ENCODE measurements at regions not wholly inside any gene's neighbourhood (a gene's known extent, or its start where the extent isn't known, plus 50 kb on each side); places are given as distances from the start of the nearest gene placed in this dataset.
A peak's percentile ranks its signal among the peaks of the same experiment; 100 is the strongest.

DNA sequence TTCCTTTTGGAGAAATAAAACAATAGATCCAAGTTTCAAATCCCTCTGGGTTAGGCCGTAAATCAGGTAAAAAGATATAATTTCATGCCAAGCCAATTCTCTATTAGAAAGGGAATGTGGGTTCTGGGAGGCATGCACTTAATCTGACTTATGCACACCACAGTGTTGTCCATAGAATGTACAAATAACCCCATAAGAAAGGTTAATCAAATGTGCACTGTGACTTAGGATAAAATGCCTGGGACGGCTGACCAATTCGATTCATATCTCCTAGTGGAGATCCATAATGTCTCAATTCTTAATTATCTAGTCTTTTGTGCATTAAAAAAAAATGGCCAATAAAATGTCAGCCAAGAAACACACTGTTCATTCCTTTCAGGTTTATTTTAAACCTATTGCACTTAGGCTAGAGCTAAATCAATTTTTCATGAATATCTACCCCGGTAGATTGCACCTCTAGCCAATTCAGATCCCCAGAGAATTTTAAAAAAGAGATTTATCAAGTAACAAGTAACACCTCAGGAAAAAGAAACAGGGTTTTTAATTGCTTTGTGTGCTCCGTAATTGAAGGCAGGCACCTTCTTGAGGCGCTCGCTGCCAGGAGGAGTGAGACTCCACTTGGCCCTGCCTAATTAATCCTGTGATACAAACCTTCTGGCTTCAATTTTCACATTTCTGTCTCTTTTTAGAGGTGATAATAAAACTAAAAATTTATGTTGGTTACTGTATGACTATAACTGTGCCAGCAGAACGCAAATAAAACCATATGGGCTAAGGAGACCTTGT, 265.1 kb downstream of the ETV1 start:
- H3K27me3 ChIP-seq (ENCODE audit: insufficient read depth, low read depth) = no peaks in the 10 kb centered on the region
- no peak overlapping the region for H3K27ac ChIP-seq
- H3K4me3 ChIP-seq (IDR thresholded peaks at IDR 0.05; ENCODE audit: insufficient read depth, low read depth, low read length) = no peak overlapping the region
- H4K20me1 ChIP-seq (ENCODE audit: insufficient read depth) = no peaks in the 10 kb centered on the region
- no peaks in the 10 kb centered on the region for H3K36me3 ChIP-seq (ENCODE audit: insufficient read depth)
- H3K79me2 ChIP-seq (ENCODE audit: insufficient read depth, low read depth) = no peaks in the 10 kb centered on the region
- H3K4me1 ChIP-seq (ENCODE audit: low read depth, poor library complexity, severe bottlenecking) = peaks cover 3% of the 10 kb centered on the region
- no peak overlapping the region for H2AFZ ChIP-seq (ENCODE audit: low read depth)
- TF ChIP-seq, protein P1, sequence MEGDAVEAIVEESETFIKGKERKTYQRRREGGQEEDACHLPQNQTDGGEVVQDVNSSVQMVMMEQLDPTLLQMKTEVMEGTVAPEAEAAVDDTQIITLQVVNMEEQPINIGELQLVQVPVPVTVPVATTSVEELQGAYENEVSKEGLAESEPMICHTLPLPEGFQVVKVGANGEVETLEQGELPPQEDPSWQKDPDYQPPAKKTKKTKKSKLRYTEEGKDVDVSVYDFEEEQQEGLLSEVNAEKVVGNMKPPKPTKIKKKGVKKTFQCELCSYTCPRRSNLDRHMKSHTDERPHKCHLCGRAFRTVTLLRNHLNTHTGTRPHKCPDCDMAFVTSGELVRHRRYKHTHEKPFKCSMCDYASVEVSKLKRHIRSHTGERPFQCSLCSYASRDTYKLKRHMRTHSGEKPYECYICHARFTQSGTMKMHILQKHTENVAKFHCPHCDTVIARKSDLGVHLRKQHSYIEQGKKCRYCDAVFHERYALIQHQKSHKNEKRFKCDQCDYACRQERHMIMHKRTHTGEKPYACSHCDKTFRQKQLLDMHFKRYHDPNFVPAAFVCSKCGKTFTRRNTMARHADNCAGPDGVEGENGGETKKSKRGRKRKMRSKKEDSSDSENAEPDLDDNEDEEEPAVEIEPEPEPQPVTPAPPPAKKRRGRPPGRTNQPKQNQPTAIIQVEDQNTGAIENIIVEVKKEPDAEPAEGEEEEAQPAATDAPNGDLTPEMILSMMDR (conservative IDR thresholded peaks at IDR 0.05; ENCODE audit: low read depth, low read length) = no peak
- H3K4me2 ChIP-seq = no peak overlapping the region
- no peak overlapping the region for H3K9ac ChIP-seq

DNA sequence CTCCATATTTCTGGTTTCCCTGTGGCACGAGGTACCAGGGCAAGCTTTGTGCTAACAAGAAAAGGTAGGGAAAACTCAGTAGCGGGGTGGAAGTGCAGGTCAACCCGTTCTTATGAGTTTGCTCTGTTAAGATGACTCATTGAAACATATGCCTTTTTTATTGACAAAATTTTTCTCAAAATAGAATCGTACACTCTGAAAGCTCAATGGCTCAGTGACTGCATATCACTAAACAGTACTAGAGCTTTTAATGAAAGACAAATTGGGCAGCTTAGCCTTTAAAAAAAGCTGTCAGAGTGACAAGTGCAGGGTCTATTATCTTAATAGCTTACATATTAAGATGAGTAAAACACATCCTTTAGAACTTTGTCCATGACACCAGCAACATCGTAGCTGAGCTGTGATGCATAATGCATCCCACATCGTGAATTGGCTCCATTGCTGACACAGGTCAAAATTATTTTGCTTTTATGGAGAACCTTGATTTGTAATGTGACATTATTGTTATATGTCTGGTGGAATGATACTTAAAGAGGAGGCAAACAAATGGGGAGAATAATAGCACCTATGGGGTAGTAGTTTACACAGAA, 264.4 kb downstream of the ETV1 start:
- no peak overlapping the region for H3K9ac ChIP-seq

DNA sequence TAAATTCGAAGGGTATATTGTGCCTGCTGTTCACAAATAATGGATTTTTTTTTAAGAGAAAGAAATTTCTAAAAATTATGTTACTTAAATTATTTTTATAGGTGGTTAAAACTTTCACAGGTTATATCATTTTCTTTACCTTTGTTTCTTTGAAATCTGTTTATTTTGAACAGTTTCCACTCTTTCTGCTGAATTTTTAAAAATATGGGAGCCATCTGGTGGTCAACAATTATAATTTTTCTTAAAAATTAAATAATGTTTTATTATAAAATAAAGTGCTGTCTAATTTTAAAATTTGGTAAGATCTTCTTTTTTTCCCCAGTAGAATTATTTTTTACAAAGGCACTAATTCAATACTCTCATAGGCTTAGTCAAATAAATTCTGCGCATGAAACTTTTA, 263.9 kb downstream of the ETV1 start:
- Histone ChIP-seq H2AFZ (ENCODE audit: low read depth) (no peak overlapping the region), H4K20me1 (ENCODE audit: insufficient read depth) (no peaks in the 10 kb centered on the region), H3K79me2 (ENCODE audit: insufficient read depth, low read depth) (no peaks in the 10 kb centered on the region), H3K27me3 (ENCODE audit: insufficient read depth, low read depth) (no peaks in the 10 kb centered on the region), H3K27ac (no peak overlapping the region), H3K36me3 (ENCODE audit: insufficient read depth) (no peaks in the 10 kb centered on the region), H3K4me2 (no peak overlapping the region), H3K4me1 (ENCODE audit: low read depth, poor library complexity, severe bottlenecking) (peaks cover 3% of the 10 kb centered on the region), H3K9ac (no peak overlapping the region; the same call in 1 of the 2 replicates), H3K4me3 (IDR thresholded peaks at IDR 0.05; ENCODE audit: insufficient read depth, low read depth, low read length) (no peak overlapping the region)
- TF ChIP-seq, protein P1 (conservative IDR thresholded peaks at IDR 0.05; ENCODE audit: low read depth, low read length) = peak; percentile 52; the same call in 1 of the 2 replicates

More for the DNA sequence above, 264.4 kb downstream of the ETV1 start:
- Histone ChIP-seq H3K79me2 (ENCODE audit: insufficient read depth, low read depth) (no peaks in the 10 kb centered on the region), H3K4me1 (ENCODE audit: low read depth, poor library complexity, severe bottlenecking) (peaks cover 3% of the 10 kb centered on the region), H3K4me3 (IDR thresholded peaks at IDR 0.05; ENCODE audit: insufficient read depth, low read depth, low read length) (no peak overlapping the region), H3K27ac (no peak overlapping the region), H2AFZ (ENCODE audit: low read depth) (no peak overlapping the region), H3K36me3 (ENCODE audit: insufficient read depth) (no peaks in the 10 kb centered on the region), H3K4me2 (no peak overlapping the region), H3K27me3 (ENCODE audit: insufficient read depth, low read depth) (no peaks in the 10 kb centered on the region), H4K20me1 (ENCODE audit: insufficient read depth) (no peaks in the 10 kb centered on the region)
- TF ChIP-seq, protein P1 (conservative IDR thresholded peaks at IDR 0.05; ENCODE audit: low read depth, low read length) = no peak

DNA sequence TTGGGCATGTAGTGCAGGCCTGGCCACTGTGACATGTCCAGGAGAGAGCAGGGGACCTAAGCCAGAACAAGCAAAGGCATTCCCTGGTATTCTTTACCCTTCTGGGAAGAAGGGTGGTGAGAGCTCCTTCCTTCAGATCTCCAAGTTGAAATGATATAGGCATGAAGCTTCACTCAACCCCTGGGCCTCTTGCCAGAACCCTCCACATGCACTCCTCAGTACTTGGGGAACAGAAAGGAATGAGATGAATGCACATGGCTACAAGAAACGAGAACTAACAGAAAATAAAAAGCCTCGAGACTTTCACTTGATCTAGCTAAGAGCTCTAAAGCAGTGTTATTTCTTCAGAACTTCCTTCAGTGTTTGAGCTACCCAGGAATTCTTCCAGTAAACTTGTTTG, 262.2 kb downstream of the ETV1 start:
- H3K9ac ChIP-seq = no peak overlapping the region
- no peak overlapping the region for H3K4me3 ChIP-seq (IDR thresholded peaks at IDR 0.05; ENCODE audit: insufficient read depth, low read depth, low read length)
- peaks cover 3% of the 10 kb centered on the region for H3K4me1 ChIP-seq (ENCODE audit: low read depth, poor library complexity, severe bottlenecking)
- TF ChIP-seq, protein P1 (conservative IDR thresholded peaks at IDR 0.05; ENCODE audit: low read depth, low read length) = no peak
- H3K4me2 ChIP-seq = no peak overlapping the region
- no peak overlapping the region for H2AFZ ChIP-seq (ENCODE audit: low read depth)
- no peak overlapping the region for H3K27ac ChIP-seq
- no peaks in the 10 kb centered on the region for H3K36me3 ChIP-seq (ENCODE audit: insufficient read depth)
- no peaks in the 10 kb centered on the region for H3K27me3 ChIP-seq (ENCODE audit: insufficient read depth, low read depth)
- H3K79me2 ChIP-seq (ENCODE audit: insufficient read depth, low read depth) = no peaks in the 10 kb centered on the region
- H4K20me1 ChIP-seq (ENCODE audit: insufficient read depth) = no peaks in the 10 kb centered on the region

Data from KMS-11 (cell line).